SKM-1 (cell line): ENCODE measurements at regions not wholly inside any gene's neighbourhood (a gene's known extent, or its start where the extent isn't known, plus 50 kb on each side); places are given as distances from the start of the nearest gene placed in this dataset.
A peak's percentile ranks its signal among the peaks of the same experiment; 100 is the strongest.

Experiments
- DNase-seq: peaks from one replicate; lab custom pipeline; 2025; ENCODE audit not compliant: unreplicated experiment; lab: John Stamatoyannopoulos, UW

DNA sequence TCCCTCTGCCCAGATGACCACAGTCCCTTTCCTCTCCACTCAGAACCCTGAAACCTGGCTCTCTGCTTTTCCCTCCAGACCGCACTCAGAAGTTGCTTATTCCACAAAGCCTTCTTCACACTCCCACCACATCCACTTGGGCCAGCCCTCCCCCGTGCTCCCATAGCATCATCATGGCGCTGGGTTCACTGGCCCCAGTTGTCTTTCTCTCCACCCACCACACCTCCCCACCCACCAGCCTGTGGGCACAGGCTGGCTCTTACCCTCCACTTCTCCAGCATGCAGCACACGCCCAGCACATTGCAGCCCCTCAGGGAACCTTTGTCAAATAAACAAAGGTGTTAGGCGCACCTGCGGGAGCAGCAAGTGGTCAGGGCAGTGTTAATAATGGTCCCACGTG is 130.0 kb downstream of the KATNIP start:
- no peak for DNase-seq

- no peak for DNase-seq
Measured at GRCh38 chr16:27681681-27682080, 131.7 kb downstream of the KATNIP start.

GRCh38 chr16:27684047-27684446 is 134.1 kb downstream of the KATNIP start:
- no peak for DNase-seq

DNA sequence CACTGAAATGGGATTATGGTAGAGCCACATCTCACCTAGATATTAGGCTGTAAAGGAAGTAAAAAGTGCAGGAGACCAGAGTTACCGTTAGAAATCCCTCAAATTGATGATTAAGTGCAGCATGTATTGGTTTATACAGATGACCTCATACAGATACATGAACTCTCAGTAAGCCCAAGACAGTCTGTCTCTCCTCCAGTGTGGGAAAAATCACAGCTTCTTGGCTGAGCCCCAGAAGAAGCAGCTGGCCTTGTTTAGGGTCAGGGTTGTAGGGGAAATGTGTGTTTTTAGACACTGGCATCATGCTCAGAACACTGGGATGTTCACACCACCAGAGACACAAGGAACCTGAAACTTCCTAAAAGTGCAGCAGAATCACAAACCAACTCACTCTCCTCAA is 135.9 kb downstream of the KATNIP start:
- no peak for DNase-seq

- no peak for DNase-seq
Measured at GRCh38 chr16:27686926-27687325, 137.0 kb downstream of the KATNIP start.

GRCh38 chr16:27687605-27688004 is 137.7 kb downstream of the KATNIP start:
- no peak for DNase-seq

DNA sequence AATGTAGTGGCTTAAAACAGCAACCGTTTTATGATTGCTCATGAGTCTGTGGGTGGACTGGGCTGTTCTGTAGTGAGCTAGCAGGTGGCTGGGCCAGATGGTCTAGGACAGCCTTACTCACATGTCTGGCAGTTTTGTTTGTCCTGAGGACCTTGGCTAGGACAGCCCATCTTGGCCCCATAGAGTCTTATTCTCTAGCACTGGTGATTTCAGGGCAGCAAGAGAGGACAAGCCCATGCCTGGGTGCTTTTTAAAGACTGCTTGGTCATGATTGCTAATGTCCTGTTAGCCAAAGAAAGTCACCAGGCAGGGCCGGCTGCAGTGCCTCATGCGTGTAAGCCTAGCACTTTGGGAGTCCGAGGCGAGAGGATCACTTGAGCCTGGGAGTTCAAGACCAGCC is 139.8 kb downstream of the KATNIP start:
- no peak for DNase-seq

DNA sequence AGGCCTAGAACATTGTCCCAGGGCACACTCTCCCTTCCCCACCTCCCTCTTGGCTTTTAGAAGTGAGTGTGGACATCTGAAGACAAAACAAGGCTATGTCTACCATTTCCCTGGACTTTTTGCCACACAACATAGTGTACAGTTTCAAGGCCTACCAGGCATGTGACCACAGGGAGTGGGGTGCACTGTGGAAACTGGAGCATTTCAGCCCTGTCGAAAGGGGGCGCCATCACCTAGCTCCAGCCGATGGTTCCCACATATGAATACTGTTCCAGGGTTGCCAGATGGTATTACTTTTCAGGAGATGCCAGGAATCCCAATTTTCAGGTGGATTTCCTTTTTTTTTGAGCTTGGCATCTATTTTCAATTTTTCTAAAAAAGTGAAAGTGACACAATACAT is 140.7 kb downstream of the KATNIP start:
- peak; percentile 48 for DNase-seq

GRCh38 chr16:27691721-27692120 is 141.8 kb downstream of the KATNIP start:
- no peak for DNase-seq

DNA sequence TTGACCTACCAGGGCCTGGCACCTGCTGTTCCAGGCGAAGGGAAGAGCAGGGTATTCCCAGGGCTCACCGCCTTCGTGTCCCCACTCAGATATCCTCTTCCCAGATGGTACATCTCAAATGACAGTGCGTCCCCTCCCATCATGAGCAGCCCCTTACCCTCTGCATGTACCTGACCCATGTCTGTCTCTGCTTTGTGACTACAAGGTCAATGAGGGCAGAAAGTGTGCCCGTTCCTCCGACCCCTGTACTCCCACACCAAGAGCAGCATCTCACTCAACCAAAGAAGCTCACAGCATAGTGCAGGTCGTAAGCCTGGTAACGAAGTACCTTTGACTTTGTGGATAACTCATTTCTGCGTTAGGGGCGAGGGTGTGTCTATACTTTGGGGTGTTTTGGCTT is 142.6 kb downstream of the KATNIP start:
- DNase-seq, result no peak

- no peak for DNase-seq
Measured at GRCh38 chr16:27695161-27695560, 145.2 kb downstream of the KATNIP start.

DNA sequence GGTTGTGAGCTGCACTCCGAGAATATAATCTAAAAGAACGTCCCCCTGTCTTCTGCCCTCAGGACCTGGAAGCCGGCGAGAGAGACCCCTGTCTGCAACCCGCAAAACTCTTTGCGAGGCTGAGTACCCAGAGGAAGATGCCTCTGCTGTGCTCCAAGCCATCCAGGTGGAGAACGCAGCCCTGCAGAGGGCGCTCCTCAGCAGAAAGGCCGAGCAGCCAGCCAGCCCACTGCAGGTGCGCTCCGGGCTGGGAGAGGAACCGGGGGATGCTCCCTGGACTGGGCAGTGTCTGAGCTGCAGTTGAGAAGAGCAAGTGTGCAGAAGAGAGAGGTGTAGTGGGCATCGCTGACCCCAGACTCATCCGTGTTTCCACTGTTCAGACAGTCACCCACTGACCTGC is 148.3 kb downstream of the KATNIP start:
- DNase-seq, result no peak

DNA sequence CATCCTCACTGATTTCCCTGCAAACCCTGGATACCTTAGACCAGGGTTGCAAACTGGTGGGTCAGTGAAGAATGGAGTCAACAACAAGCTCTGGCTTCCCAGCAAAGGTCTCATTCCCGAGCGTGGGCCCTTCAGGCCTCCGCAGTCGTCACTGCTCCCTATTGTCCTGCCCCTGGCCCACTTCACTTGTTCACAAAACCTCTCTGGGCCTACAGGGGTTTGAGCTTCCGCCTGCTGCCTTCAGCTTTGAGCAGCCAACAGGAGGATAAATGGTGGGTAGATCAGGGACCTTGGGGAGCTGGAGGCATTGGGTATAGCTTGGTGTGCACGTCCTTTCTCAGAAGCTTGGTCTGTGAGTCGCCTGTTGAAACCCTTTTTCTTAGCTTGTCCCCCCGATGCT is 148.8 kb downstream of the KATNIP start:
- DNase-seq, result no peak

DNA sequence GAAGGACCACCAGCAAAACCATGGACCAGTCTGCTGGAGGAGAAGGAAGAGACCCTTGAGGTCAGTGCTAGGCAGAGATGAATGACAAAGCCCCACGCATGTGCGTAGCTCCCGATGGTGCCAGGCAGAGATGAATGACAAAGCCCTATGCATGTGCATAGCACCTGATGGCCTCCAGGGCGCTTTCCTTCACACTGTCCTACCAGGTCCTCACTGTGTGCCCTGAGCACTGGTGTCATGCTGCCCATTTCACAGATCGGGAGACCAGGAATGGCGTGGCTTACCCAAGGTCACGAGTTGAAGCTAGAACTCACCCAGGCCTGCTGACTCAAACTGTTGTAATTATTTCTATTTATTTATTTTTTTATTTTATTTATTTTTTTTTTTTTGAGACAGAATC is 149.6 kb downstream of the KATNIP start:
- no peak for DNase-seq

- no peak for DNase-seq
Measured at GRCh38 chr16:27700304-27700995, 150.5 kb downstream of the KATNIP start.

GRCh38 chr16:27701381-27701780 is 151.4 kb downstream of the KATNIP start:
- no peak for DNase-seq

DNA sequence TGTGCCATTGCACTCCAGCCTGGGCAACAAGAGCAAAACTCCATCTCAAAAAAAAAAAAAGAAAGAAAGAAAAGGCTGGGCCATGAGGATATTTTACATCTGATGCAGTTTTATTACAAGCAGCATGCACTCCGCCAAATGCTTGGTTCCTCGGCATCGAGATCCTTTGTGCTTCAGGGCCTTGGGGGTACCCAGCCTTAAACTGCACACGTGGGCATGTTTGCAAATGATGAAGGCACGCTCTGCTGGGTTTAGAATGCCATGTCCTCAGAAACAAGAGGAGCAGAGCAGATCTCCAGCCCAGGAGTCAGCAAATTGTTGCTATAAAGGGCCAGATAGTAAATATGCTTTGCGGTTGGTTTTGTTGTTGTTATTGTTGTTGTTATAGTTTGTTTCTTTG is 153.2 kb downstream of the KATNIP start:
- no peak for DNase-seq

GRCh38 chr16:27703545-27703944 is 153.6 kb downstream of the KATNIP start:
- DNase-seq, result no peak

- DNase-seq, result no peak
Measured at GRCh38 chr16:27704252-27704651, 154.3 kb downstream of the KATNIP start.

DNA sequence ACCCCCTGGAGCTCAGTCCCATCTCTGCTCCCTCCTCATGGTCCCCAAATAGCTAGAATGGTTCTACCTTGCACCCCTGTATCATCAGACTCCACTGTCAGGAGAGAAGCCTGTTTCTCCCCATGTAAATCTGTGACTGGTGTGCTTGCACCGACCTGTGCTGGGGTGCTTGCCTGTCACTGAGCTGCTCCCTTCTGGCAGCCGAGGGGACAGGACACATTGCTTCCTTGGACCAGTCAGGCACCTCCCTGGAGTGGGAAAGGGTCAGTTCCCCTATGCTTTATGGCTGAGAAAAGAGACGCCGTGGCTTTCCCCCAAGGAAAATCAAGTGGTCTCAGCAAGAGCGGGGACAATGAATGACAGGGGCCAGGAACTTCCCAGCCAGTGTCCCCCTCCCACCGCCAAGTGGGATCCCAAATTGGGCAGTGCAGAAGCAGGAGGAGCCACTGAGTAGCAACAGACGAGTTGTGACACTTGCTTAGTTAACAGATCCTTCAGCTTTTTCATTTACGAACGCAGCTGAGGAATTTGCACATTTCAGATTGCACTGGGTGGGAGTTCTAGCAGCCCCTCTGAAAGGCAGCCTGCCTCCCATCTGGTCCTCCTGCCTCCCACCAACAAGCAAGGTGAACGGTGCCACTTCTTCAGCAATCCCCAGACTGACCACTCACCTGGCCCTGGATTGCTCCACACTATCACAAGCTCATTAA is 156.4 kb downstream of the KATNIP start:
- no peak for DNase-seq

GRCh38 chr16:27706866-27707685 is 157.1 kb downstream of the KATNIP start:
- DNase-seq, result no peak

DNA sequence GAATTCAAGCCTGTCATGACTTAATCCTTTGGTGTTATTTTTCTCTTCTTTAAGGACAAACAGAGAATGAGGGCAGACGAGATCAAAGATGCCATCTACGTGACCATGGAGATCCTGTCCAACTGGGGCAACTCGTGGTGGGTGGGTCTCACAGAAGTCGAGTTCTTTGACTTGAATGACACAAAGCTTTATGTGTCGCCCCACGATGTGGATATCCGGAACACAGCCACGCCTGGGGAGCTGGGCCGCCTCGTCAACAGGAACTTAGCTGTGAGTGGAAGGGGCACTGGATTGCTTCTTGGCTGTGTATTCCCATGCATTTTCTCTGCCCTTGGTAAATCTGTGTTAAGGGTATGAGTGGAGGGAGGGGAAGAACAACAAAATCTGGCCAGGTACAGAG is 158.7 kb downstream of the KATNIP start:
- no peak for DNase-seq
